ENCODE measurements at regions not wholly inside any gene's neighbourhood (a gene's known extent, or its start where the extent isn't known, plus 50 kb on each side); places are given as distances from the start of the nearest gene placed in this dataset.
"Not testable (repeated sequence)": the region's sequence is repeated elsewhere in the genome, so short reads cannot be mapped to it uniquely, and the experiment has no call there.

GRCh38 chr20:23299673-23300050 is 50.9 kb upstream of the NXT1 start:
- DNase-seq (ENCODE audit: low spot score), result no peak

- no peak for DNase-seq (ENCODE audit: low spot score)
These were observed 51.5 kb upstream of the NXT1 start for GRCh38 chr20:23298926-23299672.

GRCh38 chr20:23298155-23298554 is 52.4 kb upstream of the NXT1 start:
- no peak for DNase-seq (ENCODE audit: low spot score)

- DNase-seq (ENCODE audit: low spot score), result no peak
These were observed 53.5 kb upstream of the NXT1 start for GRCh38 chr20:23296841-23297701.

- no peak for DNase-seq (ENCODE audit: low spot score)
These were observed 54.7 kb upstream of the NXT1 start for GRCh38 chr20:23295934-23296333.

GRCh38 chr20:23294671-23295070 is 55.9 kb upstream of the NXT1 start:
- DNase-seq (ENCODE audit: low spot score), result no peak

GRCh38 chr20:23294166-23294565 is 56.4 kb upstream of the NXT1 start:
- DNase-seq (ENCODE audit: low spot score), result no peak

- DNase-seq (ENCODE audit: low spot score), result no peak
These were observed 56.9 kb upstream of the NXT1 start for GRCh38 chr20:23293689-23294088.

GRCh38 chr20:23292311-23292710 is 58.3 kb upstream of the NXT1 start:
- not testable (repeated sequence) for DNase-seq (ENCODE audit: low spot score)

GRCh38 chr20:23291575-23292240 is 58.9 kb upstream of the NXT1 start:
- no peak for DNase-seq (ENCODE audit: low spot score)

GRCh38 chr20:23290761-23291574 is 59.6 kb upstream of the NXT1 start:
- DNase-seq (ENCODE audit: low spot score), result no peak

GRCh38 chr20:23289724-23290395 is 60.7 kb upstream of the NXT1 start:
- no peak for DNase-seq (ENCODE audit: low spot score)

GRCh38 chr20:23289249-23289648 is 61.3 kb upstream of the NXT1 start:
- DNase-seq (ENCODE audit: low spot score), result no peak

GRCh38 chr20:23287354-23288190 is 63.0 kb upstream of the NXT1 start:
- DNase-seq (ENCODE audit: low spot score), result no peak

GRCh38 chr20:23286346-23286745 is 64.2 kb upstream of the NXT1 start:
- DNase-seq (ENCODE audit: low spot score), result no peak

GRCh38 chr20:23285536-23285935 is 65.1 kb upstream of the NXT1 start:
- no peak for DNase-seq (ENCODE audit: low spot score)

- DNase-seq (ENCODE audit: low spot score), result no peak
These were observed 66.6 kb upstream of the NXT1 start for GRCh38 chr20:23284009-23284408.

- DNase-seq (ENCODE audit: low spot score), result no peak
These were observed 67.3 kb upstream of the NXT1 start for GRCh38 chr20:23283096-23283850.

- DNase-seq (ENCODE audit: low spot score), result no peak
These were observed 68.0 kb upstream of the NXT1 start for GRCh38 chr20:23282546-23282945.

- no peak for DNase-seq (ENCODE audit: low spot score)
These were observed 68.5 kb upstream of the NXT1 start for GRCh38 chr20:23282111-23282510.
